Suprapubic skin (tissue), 4 donors: ENCODE measurements at regions not wholly inside any gene's neighbourhood (a gene's known extent, or its start where the extent isn't known, plus 50 kb on each side); places are given as distances from the start of the nearest gene placed in this dataset.

Experiments used
- CTCF ChIP-seq, 2 donors: fragments of 200-600 bp in 1 of 2; fragments of 450-650 bp in 1 of 2; sonication (generic) in 1 of 2; IDR thresholded peaks; one replicate each; pipeline ENCODE4 v1.5.1; 2016 to 2019; ENCODE audit warnings: antibody characterized with exemption in 2 of 2, mild to moderate bottlenecking in 1 of 2, moderate library complexity in 1 of 2
- POLR2A ChIP-seq, 2 donors: fragments of 450-650 bp; IDR thresholded peaks; one replicate each; pipeline ENCODE4 v1.6.1; 2017; ENCODE audit warnings: antibody characterized with exemption in 2 of 2, mild to moderate bottlenecking in 2 of 2, moderate library complexity in 2 of 2
- POLR2AphosphoS5 ChIP-seq, 3 donors: sonication (generic); formaldehyde crosslinking; IDR thresholded peaks; one replicate each; pipeline ENCODE4 v1.6.1; 2017; ENCODE audit warnings: antibody characterized with exemption in 3 of 3

GRCh38 chr7:145211211-145211610, 375.4 kb upstream of the TPK1 start:
- no peak for TF ChIP-seq CTCF (IDR thresholded peaks at IDR 0.05)
- TF ChIP-seq POLR2A (IDR thresholded peaks at IDR 0.05) = no peak
- no peak for TF ChIP-seq POLR2AphosphoS5 (IDR thresholded peaks at IDR 0.05)
